ENCODE measurements at regions not wholly inside any gene's neighbourhood (a gene's known extent, or its start where the extent isn't known, plus 50 kb on each side); places are given as distances from the start of the nearest gene placed in this dataset.

DNA sequence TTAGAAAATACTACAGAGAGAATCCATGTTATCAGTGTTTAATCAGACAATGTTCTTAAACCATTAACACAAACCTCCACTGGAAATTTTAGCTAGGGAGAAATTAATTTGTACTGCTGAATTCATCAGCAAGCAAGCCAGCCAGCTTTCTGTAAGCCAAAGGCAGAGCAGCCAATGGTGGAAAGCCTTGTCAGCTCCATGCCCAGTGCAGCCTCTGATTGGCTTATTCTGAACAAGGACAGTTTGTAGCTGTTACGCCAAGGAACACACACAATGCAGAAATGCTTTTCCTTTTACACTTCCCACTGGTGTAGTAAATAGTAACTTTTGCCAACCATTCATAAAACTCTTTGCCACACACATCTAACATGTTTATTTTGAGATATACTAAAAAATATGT, 265.0 kb downstream of the TENT5A start:
- H3K36me3 Mint-ChIP-seq (ENCODE audit: low read depth): no peaks in the 10 kb centered on the region
- no peak overlapping the region for H3K4me3 Mint-ChIP-seq
- TF ChIP-seq, protein P1, sequence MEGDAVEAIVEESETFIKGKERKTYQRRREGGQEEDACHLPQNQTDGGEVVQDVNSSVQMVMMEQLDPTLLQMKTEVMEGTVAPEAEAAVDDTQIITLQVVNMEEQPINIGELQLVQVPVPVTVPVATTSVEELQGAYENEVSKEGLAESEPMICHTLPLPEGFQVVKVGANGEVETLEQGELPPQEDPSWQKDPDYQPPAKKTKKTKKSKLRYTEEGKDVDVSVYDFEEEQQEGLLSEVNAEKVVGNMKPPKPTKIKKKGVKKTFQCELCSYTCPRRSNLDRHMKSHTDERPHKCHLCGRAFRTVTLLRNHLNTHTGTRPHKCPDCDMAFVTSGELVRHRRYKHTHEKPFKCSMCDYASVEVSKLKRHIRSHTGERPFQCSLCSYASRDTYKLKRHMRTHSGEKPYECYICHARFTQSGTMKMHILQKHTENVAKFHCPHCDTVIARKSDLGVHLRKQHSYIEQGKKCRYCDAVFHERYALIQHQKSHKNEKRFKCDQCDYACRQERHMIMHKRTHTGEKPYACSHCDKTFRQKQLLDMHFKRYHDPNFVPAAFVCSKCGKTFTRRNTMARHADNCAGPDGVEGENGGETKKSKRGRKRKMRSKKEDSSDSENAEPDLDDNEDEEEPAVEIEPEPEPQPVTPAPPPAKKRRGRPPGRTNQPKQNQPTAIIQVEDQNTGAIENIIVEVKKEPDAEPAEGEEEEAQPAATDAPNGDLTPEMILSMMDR (IDR thresholded peaks at IDR 0.05): no peak
- no peaks in the 10 kb centered on the region for H3K27me3 Mint-ChIP-seq
- ATAC-seq (no peak), DNase-seq (no peak)
- H3K4me1 Mint-ChIP-seq (ENCODE audit: low read depth): no peaks in the 10 kb centered on the region
- intact Hi-C loops (cut with micrococcal nuclease): no loop called here
- ChIA-PET POLR2A (no interaction called here), CTCF (no interaction called here)
- no peak overlapping the region for H3K27ac Mint-ChIP-seq
- H3K9me3 Mint-ChIP-seq: no peaks in the 10 kb centered on the region

DNA sequence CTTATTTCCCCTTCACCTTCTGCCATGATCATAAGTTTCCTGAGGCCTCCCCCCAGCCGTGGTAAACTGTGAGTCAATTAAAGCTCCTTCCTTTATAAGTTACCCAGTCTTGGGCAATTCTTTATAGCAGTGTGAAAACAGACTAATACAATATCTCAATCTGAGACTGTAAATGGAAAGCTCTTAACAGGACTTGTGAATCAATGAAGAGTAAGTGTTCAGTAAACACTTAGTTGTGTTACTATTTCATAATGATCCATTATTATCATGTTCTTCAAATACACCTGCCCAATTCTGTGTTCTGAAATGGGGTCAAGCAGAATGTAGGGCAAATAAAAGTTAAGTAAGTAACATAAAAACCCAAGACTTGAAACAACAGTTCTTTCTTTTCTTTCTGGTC, 266.2 kb downstream of the TENT5A start:
- TF ChIP-seq, protein P1 (IDR thresholded peaks at IDR 0.05): no peak
- ATAC-seq: no peak
- Mint-ChIP-seq H3K36me3 (ENCODE audit: low read depth) (no peaks in the 10 kb centered on the region), H3K9me3 (no peaks in the 10 kb centered on the region), H3K4me1 (ENCODE audit: low read depth) (no peaks in the 10 kb centered on the region), H3K27me3 (no peaks in the 10 kb centered on the region), H3K27ac (no peak overlapping the region), H3K4me3 (no peak overlapping the region)
- CTCF ChIA-PET: no interaction called here
- POLR2A ChIA-PET: no interaction called here
- no peak for DNase-seq
- intact Hi-C loops (cut with micrococcal nuclease): no loop called here

DNA sequence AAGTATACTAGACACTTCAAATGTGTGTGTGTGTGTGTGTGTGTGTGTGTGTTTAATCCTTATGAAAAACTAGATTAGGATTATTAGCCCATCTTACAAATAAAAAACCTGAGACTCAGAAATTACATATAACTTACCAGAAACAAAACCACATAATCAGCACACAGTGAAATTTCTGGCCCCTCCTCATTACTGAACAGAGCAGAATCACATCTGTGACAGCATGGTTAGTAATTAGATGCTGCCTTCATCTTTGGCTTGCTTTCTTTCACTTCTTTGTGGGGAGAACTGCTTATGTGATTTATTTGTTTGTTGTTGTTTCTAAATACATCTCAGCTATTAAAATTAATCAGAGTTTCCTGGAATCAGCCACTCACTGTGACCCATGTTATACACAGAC, 267.1 kb downstream of the TENT5A start:
- H3K27me3 Mint-ChIP-seq: no peaks in the 10 kb centered on the region
- ChIA-PET CTCF (no interaction called here), POLR2A (no interaction called here)
- intact Hi-C loops (cut with micrococcal nuclease): no loop called here
- TF ChIP-seq, protein P1 (IDR thresholded peaks at IDR 0.05): no peak
- H3K4me3 Mint-ChIP-seq: no peak overlapping the region
- DNase-seq (no peak), ATAC-seq (no peak)
- H3K9me3 Mint-ChIP-seq: no peaks in the 10 kb centered on the region
- no peak overlapping the region for H3K27ac Mint-ChIP-seq
- no peaks in the 10 kb centered on the region for H3K4me1 Mint-ChIP-seq (ENCODE audit: low read depth)
- no peaks in the 10 kb centered on the region for H3K36me3 Mint-ChIP-seq (ENCODE audit: low read depth)

DNA sequence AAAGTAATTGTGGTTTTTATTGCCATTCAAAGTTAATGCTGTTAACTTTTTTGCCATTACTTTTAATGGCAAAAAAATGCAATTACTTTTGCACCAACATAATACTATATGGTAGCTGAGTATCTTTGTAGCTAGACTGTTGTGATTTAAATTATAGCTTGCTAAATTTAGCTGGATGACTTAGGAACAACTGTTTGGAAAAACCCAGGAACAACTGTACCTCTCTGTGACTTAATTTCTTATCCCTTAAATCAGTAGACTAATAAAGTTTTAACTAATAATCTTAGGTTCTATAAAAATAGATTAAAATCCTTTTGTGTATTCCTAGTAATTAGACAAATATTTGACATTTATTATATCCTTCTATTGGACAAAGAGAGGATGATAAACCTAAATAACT, 268.2 kb downstream of the TENT5A start:
- H3K27ac Mint-ChIP-seq: no peak overlapping the region
- H3K4me1 Mint-ChIP-seq (ENCODE audit: low read depth): no peaks in the 10 kb centered on the region
- no peak overlapping the region for H3K4me3 Mint-ChIP-seq
- TF ChIP-seq, protein P1 (IDR thresholded peaks at IDR 0.05): no peak
- DNase-seq (no peak), ATAC-seq (no peak)
- no peaks in the 10 kb centered on the region for H3K27me3 Mint-ChIP-seq
- ChIA-PET POLR2A (no interaction called here), CTCF (no interaction called here)
- intact Hi-C loops (cut with micrococcal nuclease): no loop called here
- H3K9me3 Mint-ChIP-seq: no peaks in the 10 kb centered on the region
- no peaks in the 10 kb centered on the region for H3K36me3 Mint-ChIP-seq (ENCODE audit: low read depth)

DNA sequence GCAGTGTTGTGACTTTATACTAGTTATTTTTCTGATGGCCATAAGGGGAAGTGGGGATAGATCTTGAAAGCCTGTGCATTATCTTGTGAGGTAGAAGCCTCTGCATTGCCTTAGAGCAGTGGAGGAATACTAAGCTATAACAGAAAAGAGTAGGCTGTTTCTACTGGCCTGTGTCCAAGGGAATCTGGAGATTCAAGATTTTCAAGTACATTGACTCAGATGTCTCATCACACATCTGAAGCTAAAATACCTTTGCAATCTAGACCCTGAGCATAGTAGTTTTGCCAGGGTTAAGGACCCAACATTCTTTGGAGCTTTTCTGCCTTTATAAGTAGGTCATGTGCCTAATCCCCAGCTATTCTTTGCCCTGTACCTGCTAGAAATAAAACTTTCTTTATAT, 272.3 kb downstream of the TENT5A start:
- TF ChIP-seq, protein P1 (IDR thresholded peaks at IDR 0.05): no peak
- DNase-seq (no peak), ATAC-seq (no peak)
- H3K4me3 Mint-ChIP-seq: no peak overlapping the region
- H3K36me3 Mint-ChIP-seq (ENCODE audit: low read depth): no peaks in the 10 kb centered on the region
- no peaks in the 10 kb centered on the region for H3K27me3 Mint-ChIP-seq
- no peaks in the 10 kb centered on the region for H3K4me1 Mint-ChIP-seq (ENCODE audit: low read depth)
- no peaks in the 10 kb centered on the region for H3K9me3 Mint-ChIP-seq
- no peak overlapping the region for H3K27ac Mint-ChIP-seq
- ChIA-PET CTCF (no interaction called here), POLR2A (no interaction called here)
- intact Hi-C loops (cut with micrococcal nuclease): no loop called here

Measured in activated CD8-positive, alpha-beta T cell treated with anti-CD3 and anti-CD28 coated beads for 36 hours (primary cell).